ENCODE measurements at regions not wholly inside any gene's neighbourhood (a gene's known extent, or its start where the extent isn't known, plus 50 kb on each side); places are given as distances from the start of the nearest gene placed in this dataset.

DNA sequence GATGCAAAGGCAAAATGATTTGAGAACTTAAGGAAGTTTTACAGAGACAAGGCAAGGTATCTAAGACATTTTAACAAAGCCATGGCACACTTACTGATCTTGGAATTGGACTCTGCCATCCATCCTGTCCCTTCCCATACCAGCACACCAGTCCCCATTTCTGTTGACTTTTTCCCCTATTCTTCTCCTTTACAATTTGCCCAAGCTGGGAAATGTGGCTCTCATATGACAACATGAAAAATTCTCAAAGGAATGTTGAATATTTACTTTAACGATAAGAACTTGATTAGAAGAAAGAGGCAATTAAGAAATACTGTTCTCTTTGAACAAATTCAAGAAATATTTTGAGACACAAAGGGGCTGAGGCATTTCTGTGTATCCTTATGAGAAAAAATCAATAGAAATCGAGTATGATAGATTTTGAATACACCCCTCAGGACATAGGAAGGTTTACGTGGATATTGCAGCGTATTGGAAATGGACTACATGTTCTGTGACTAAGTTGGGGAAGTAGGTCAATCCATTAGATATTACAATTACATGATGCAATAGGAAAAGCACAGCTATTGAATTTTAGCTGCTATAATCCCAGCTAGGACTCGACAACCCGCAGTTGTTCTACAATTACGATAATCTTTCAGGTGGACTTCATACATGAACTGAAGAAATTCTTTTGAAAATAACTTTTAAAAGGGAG is 201.6 kb downstream of the TRIB2 start (continued):
- TF ChIP-seq, protein P1, sequence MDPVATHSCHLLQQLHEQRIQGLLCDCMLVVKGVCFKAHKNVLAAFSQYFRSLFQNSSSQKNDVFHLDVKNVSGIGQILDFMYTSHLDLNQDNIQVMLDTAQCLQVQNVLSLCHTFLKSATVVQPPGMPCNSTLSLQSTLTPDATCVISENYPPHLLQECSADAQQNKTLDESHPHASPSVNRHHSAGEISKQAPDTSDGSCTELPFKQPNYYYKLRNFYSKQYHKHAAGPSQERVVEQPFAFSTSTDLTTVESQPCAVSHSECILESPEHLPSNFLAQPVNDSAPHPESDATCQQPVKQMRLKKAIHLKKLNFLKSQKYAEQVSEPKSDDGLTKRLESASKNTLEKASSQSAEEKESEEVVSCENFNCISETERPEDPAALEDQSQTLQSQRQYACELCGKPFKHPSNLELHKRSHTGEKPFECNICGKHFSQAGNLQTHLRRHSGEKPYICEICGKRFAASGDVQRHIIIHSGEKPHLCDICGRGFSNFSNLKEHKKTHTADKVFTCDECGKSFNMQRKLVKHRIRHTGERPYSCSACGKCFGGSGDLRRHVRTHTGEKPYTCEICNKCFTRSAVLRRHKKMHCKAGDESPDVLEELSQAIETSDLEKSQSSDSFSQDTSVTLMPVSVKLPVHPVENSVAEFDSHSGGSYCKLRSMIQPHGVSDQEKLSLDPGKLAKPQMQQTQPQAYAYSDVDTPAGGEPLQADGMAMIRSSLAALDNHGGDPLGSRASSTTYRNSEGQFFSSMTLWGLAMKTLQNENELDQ (tag by site-specific recombination; IDR thresholded peaks at IDR 0.05; ENCODE audit: low read depth): no peak
- TF ChIP-seq, protein P2, sequence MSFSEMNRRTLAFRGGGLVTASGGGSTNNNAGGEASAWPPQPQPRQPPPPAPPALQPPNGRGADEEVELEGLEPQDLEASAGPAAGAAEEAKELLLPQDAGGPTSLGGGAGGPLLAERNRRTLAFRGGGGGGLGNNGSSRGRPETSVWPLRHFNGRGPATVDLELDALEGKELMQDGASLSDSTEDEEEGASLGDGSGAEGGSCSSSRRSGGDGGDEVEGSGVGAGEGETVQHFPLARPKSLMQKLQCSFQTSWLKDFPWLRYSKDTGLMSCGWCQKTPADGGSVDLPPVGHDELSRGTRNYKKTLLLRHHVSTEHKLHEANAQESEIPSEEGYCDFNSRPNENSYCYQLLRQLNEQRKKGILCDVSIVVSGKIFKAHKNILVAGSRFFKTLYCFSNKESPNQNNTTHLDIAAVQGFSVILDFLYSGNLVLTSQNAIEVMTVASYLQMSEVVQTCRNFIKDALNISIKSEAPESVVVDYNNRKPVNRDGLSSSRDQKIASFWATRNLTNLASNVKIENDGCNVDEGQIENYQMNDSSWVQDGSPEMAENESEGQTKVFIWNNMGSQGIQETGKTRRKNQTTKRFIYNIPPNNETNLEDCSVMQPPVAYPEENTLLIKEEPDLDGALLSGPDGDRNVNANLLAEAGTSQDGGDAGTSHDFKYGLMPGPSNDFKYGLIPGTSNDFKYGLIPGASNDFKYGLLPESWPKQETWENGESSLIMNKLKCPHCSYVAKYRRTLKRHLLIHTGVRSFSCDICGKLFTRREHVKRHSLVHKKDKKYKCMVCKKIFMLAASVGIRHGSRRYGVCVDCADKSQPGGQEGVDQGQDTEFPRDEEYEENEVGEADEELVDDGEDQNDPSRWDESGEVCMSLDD (tag by site-specific recombination; IDR thresholded peaks at IDR 0.05): no peak

DNA sequence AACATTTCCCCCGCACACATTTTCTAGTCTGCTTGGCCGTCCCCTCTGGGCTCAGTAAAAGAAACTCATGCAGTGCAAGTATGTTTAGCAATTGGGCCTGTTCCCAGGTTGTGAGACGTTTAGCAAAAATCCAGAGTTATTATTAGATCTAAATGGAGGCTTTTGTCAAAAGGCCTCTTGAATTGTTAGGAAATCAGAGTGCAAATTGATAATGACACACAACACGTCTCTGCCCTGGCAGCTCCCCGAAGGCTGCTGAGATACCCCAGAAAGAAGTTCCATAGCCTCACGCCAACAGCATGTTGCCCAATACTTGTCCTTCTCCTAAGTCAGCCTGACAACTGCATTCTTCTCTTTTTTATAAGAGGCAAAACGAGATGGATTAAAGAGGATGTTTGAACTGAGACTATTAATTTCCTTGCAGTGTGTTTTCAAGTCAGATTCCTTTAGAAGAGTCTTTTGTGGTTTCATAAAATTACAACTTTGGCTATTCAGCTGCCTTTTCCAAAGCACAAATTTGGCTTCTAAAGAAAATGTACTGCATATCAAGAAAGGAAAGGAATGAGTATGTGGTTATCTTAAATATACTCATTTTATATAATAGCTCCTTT is 202.2 kb downstream of the TRIB2 start:
- H3K36me3 ChIP-seq (ENCODE audit: control insufficient read depth in 2 of 2, insufficient read depth in 1 of 2, low read length in 2 of 2): no peaks in the 10 kb centered on the region
- no peak overlapping the region for H3K27ac ChIP-seq (ENCODE audit: extremely low read depth, low read depth, low read length)
- no peaks in the 10 kb centered on the region for H3K9me3 ChIP-seq (ENCODE audit: control insufficient read depth, insufficient read depth, low read depth, low read length)
- no peaks in the 10 kb centered on the region for H3K4me1 ChIP-seq (ENCODE audit: control insufficient read depth, insufficient read depth, low read length)
- H3K4me3 ChIP-seq (ENCODE audit: low read depth, low read length): no peak overlapping the region
- ChIA-PET CTCF (interaction anchor here (0.8 to 1.2 kb wide), 2 partner anchors 11 to 12 kb away, joined by 3 to 6 read pairs; no protein-coding TSS in a partner anchor), POLR2A (no interaction called here)
- TF ChIP-seq ZNF114 (tag by site-specific recombination; IDR thresholded peaks at IDR 0.05): no peak
- TF ChIP-seq ZNF10 (tag by site-specific recombination; IDR thresholded peaks at IDR 0.05): no peak
- TF ChIP-seq ZNF169 (tag by site-specific recombination; IDR thresholded peaks at IDR 0.05): no peak
- no peak for TF ChIP-seq ZNF121 (tag by site-specific recombination; IDR thresholded peaks at IDR 0.05)
- no peak for TF ChIP-seq ZNF654 (tag by site-specific recombination; IDR thresholded peaks at IDR 0.05; ENCODE audit: low read depth)
- no peak for TF ChIP-seq SALL2 (tag by site-specific recombination; IDR thresholded peaks at IDR 0.05; ENCODE audit: borderline replicate concordance)
- TF ChIP-seq, protein P2 (tag by site-specific recombination; IDR thresholded peaks at IDR 0.05): no peak

DNA sequence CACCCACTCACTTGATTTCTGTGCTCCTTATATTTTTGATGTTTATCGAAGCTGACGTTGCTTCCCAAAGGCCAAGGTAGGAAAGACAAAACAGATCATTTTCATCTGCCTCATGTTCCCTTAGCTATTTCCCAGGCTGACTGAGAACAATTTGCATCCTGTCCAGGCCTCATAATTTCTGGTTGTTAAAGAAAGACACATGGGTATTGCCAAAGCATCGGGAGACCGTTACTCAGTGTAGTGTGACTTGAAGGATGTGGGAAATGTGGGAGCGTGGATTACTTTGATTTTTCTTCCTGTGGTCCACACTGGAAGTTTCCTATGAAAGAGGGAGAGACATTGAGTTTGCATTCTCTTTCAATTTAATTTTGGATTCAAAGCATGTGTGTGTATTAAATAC is 204.6 kb downstream of the TRIB2 start:
- CTCF ChIA-PET: interaction anchor here (0.6 to 2.4 kb wide), 2 partner anchors 10 to 1710 kb away, joined by 3 to 10 read pairs; no protein-coding TSS in a partner anchor
- Histone ChIP-seq H3K27ac (ENCODE audit: extremely low read depth, low read depth, low read length) (no peak overlapping the region), H3K36me3 (ENCODE audit: control insufficient read depth in 2 of 2, insufficient read depth in 1 of 2, low read length in 2 of 2) (no peaks in the 10 kb centered on the region), H3K4me1 (ENCODE audit: control insufficient read depth, insufficient read depth, low read length) (no peaks in the 10 kb centered on the region), H3K4me3 (ENCODE audit: low read depth, low read length) (no peak overlapping the region), H3K9me3 (ENCODE audit: control insufficient read depth, insufficient read depth, low read depth, low read length) (no peaks in the 10 kb centered on the region)
- POLR2A ChIA-PET: no interaction called here
- TF ChIP-seq ZNF341 (tag by site-specific recombination; IDR thresholded peaks at IDR 0.05; ENCODE audit: low read depth) (no peak), BCL11A (tag by site-specific recombination; IDR thresholded peaks at IDR 0.05; ENCODE audit: low read depth) (no peak), SCRT1 (tag by site-specific recombination; IDR thresholded peaks at IDR 0.05; ENCODE audit: borderline replicate concordance) (no peak), ZNF416 (tag by site-specific recombination; IDR thresholded peaks at IDR 0.05) (no peak), ZNF138 (tag by site-specific recombination; IDR thresholded peaks at IDR 0.05; ENCODE audit: borderline replicate concordance) (no peak), YY2 (tag by site-specific recombination; IDR thresholded peaks at IDR 0.05) (no peak), ZNF404 (tag by site-specific recombination; IDR thresholded peaks at IDR 0.05) (no peak)
- TF ChIP-seq, protein P3, sequence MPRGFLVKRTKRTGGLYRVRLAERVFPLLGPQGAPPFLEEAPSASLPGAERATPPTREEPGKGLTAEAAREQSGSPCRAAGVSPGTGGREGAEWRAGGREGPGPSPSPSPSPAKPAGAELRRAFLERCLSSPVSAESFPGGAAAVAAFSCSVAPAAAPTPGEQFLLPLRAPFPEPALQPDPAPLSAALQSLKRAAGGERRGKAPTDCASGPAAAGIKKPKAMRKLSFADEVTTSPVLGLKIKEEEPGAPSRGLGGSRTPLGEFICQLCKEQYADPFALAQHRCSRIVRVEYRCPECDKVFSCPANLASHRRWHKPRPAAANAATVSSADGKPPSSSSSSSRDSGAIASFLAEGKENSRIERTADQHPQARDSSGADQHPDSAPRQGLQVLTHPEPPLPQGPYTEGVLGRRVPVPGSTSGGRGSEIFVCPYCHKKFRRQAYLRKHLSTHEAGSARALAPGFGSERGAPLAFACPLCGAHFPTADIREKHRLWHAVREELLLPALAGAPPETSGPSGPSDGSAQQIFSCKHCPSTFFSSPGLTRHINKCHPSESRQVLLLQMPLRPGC (tag by site-specific recombination; IDR thresholded peaks at IDR 0.05): no peak
- TF ChIP-seq, protein P4, sequence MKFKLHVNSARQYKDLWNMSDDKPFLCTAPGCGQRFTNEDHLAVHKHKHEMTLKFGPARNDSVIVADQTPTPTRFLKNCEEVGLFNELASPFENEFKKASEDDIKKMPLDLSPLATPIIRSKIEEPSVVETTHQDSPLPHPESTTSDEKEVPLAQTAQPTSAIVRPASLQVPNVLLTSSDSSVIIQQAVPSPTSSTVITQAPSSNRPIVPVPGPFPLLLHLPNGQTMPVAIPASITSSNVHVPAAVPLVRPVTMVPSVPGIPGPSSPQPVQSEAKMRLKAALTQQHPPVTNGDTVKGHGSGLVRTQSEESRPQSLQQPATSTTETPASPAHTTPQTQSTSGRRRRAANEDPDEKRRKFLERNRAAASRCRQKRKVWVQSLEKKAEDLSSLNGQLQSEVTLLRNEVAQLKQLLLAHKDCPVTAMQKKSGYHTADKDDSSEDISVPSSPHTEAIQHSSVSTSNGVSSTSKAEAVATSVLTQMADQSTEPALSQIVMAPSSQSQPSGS (tag by site-specific recombination; IDR thresholded peaks at IDR 0.05; ENCODE audit: low read depth): no peak
- TF ChIP-seq, protein P5, sequence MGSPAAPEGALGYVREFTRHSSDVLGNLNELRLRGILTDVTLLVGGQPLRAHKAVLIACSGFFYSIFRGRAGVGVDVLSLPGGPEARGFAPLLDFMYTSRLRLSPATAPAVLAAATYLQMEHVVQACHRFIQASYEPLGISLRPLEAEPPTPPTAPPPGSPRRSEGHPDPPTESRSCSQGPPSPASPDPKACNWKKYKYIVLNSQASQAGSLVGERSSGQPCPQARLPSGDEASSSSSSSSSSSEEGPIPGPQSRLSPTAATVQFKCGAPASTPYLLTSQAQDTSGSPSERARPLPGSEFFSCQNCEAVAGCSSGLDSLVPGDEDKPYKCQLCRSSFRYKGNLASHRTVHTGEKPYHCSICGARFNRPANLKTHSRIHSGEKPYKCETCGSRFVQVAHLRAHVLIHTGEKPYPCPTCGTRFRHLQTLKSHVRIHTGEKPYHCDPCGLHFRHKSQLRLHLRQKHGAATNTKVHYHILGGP (tag by site-specific recombination; IDR thresholded peaks at IDR 0.05): no peak
